HepG2 (cell line): ENCODE measurements at regions not wholly inside any gene's neighbourhood (a gene's known extent, or its start where the extent isn't known, plus 50 kb on each side); places are given as distances from the start of the nearest gene placed in this dataset.

Experiments
- ATAC-seq: fragments of 200-7000 bp; cut with Tn5 transposase; 3 replicates; pipeline ENCODE4 v1.9.1; 2020; ENCODE audit warnings: mild to moderate bottlenecking, moderate library complexity
- BruUV-seq: library from RNA; stranded (reverse); fragments of 400-500 nt; replicated peaks from 2 replicates; lab custom pipeline; 2021; lab: Mats Ljungman, UMichigan
- CTCF ChIA-PET: fragments of 300-600 bp; formaldehyde crosslinking; extraction: SDS; loops from one replicate; lab custom pipeline; 2021; ENCODE audit warnings: low total read pairs, inconsistent platforms, low intra/inter-chr PET ratio; lab: Yijun Ruan, JAX
- POLR2A ChIA-PET: fragments of 350-600 bp; sonication (Branson Sonifier 250); formaldehyde crosslinking; loops from one replicate; lab custom pipeline; 2020; ENCODE audit warnings: antibody characterized with exemption, inconsistent platforms; lab: Yijun Ruan, JAX
- DNase-seq: peaks from one replicate; pipeline ENCODE4 v3.0.0-alpha.2; 2015; ENCODE audit warnings: low spot score
- FAIRE-seq: peaks from 3 replicates; lab custom pipeline; 2011; peaks lifted over from hg19 to GRCh38; lab: Jason Lieb, UNC
- H2AFZ ChIP-seq: one replicate; pipeline ENCODE4 v1.6.1; 2011; ENCODE audit warnings: low read length, inconsistent platforms
- H3K27ac ChIP-seq: fragments of 300-600 bp; 3 replicates; pipeline ENCODE4 v1.8.0; 2011; ENCODE audit warnings: mixed run types, mild to moderate bottlenecking, mixed read lengths, low read length, inconsistent platforms; ENCODE audit not compliant: insufficient read depth; ENCODE audit errors: extremely low read length
- H3K27me3 ChIP-seq, 2 experiments: fragments of 200-600 bp in 1 of 2; 2 replicates in 1 of 2; 3 replicates in 1 of 2; pipeline versions ENCODE4 v1.6.0 to v1.8.0; 2011; ENCODE audit warnings: low read length in 2 of 2, mild to moderate bottlenecking in 2 of 2, moderate library complexity in 2 of 2, inconsistent platforms in 1 of 2; ENCODE audit not compliant: insufficient read depth in 2 of 2, control insufficient read depth in 1 of 2
- H3K36me3 ChIP-seq, 2 experiments: fragments of 200-600 bp in 1 of 2; replicated peaks in 1 of 2; 2 replicates in 1 of 2; 3 replicates in 1 of 2; pipeline versions ENCODE4 v1.5.1 to v1.8.0; 2011; ENCODE audit warnings: low read length in 2 of 2, inconsistent platforms in 1 of 2; ENCODE audit not compliant: insufficient read depth in 2 of 2, control insufficient read depth in 1 of 2
- H3K4me1 ChIP-seq: 2 replicates; pipeline ENCODE4 v1.5.1; 2012; ENCODE audit warnings: low read length, inconsistent platforms; ENCODE audit not compliant: insufficient read depth
- H3K4me2 ChIP-seq: 2 replicates; pipeline ENCODE4 v1.6.0; 2011; ENCODE audit warnings: low read depth, low read length, inconsistent platforms
- H3K4me3 ChIP-seq, 3 experiments: fragments of 200-600 bp in 1 of 3; sonication (generic), shearing (Covaris generic) in 1 of 3; replicated peaks in 1 of 3; 2 replicates each; pipeline ENCODE4 v1.5.1; 2011 to 2016; ENCODE audit warnings: low read length in 3 of 3, inconsistent platforms in 2 of 3, low read depth in 2 of 3, mild to moderate bottlenecking in 2 of 3, control low read depth in 1 of 3, mixed read lengths in 1 of 3; ENCODE audit not compliant: insufficient read depth in 1 of 3
- H3K79me2 ChIP-seq: one replicate; pipeline ENCODE4 v1.6.1; 2011; ENCODE audit warnings: low read length, inconsistent platforms; ENCODE audit not compliant: insufficient read depth
- H3K9ac ChIP-seq: 2 replicates; pipeline ENCODE4 v1.6.0; 2011; ENCODE audit warnings: mild to moderate bottlenecking, low read depth, low read length, inconsistent platforms; ENCODE audit not compliant: insufficient read depth
- H3K9me3 ChIP-seq: 2 replicates; pipeline ENCODE4 v1.5.1; 2012; ENCODE audit warnings: mild to moderate bottlenecking, low read length
- H4K20me1 ChIP-seq: 2 replicates; pipeline ENCODE4 v1.6.0; 2011; ENCODE audit warnings: inconsistent platforms, mild to moderate bottlenecking, low read length, moderate library complexity; ENCODE audit not compliant: insufficient read depth
- HDAC2 ChIP-seq: sonication (generic); formaldehyde crosslinking; IDR thresholded peaks from 2 replicates; pipeline ENCODE4 v1.4.0; 2020; ENCODE audit warnings: missing genetic modification reagents
- IRX3 ChIP-seq: sonication (generic); formaldehyde crosslinking; IDR thresholded peaks from 2 replicates; pipeline ENCODE4 v1.8.1; 2023; ENCODE audit warnings: mild to moderate bottlenecking, low read depth, missing genetic modification reagents, borderline replicate concordance
- SIN3A ChIP-seq: IDR thresholded peaks from 2 replicates; pipeline ENCODE4 v1.6.1; 2011; ENCODE audit warnings: low read depth, mild to moderate bottlenecking, control low read depth, low read length, borderline replicate concordance
- STAT5B ChIP-seq: sonication (generic); formaldehyde crosslinking; IDR thresholded peaks from 2 replicates; pipeline ENCODE4 v1.4.0; 2020; ENCODE audit warnings: missing genetic modification reagents
- ZSCAN22 ChIP-seq: sonication (generic); formaldehyde crosslinking; IDR thresholded peaks from 2 replicates; pipeline ENCODE4 v1.4.0; 2020; ENCODE audit warnings: mild to moderate bottlenecking, missing genetic modification reagents
- WGBS: methylation state at CpG from one replicate; pipeline ENCODE4 v1.1.6; 2017; ENCODE audit warnings: low lambda C conversion rate; 5-methylcytosine and 5-hydroxymethylcytosine counted together
- in situ Hi-C: cut with HindIII; loops from 2 replicates; pipeline ENCODE4 v1.10.0; 2017; ENCODE audit warnings: low pct_unique_long_range_greater_than_20kb; ENCODE audit not compliant: extremely low pct_ligation_motif_present
- intact Hi-C: fragments of 100-400 bp; cut with micrococcal nuclease; formaldehyde crosslinking; loops from one replicate; pipeline ENCODE4 v1.10.0; 2022; ENCODE audit not compliant: unreplicated experiment
- TF ChIP-seq, protein P1 (sequence below): sonication (generic); formaldehyde crosslinking; IDR thresholded peaks from 2 replicates; pipeline ENCODE4 v1.4.0; 2020; ENCODE audit warnings: missing genetic modification reagents, mild to moderate bottlenecking, borderline replicate concordance

DNA sequence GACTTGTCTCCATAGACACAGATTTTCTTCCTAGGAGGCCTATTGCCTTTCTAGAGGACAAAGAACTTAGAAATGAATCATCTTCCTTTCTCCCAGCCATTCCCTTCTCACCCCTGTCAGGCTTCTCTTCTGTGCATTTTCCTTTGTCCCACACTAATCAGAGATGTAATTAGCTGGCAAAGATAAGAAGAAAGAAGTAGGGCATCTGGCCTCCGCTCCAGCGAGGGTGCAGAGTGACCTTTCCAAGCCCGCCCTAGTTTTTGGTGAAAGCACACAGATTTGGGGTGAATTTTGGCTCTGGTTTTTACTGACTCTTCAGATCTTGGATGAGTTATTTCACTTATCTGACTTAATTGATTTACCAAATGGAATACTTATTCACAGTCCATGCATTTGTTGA is 626.5 kb downstream of the ZEB2 start:
- H3K79me2 ChIP-seq = no peaks in the 10 kb centered on the region
- H3K36me3 ChIP-seq = no peaks in the 10 kb centered on the region
- H3K9ac ChIP-seq = no peak overlapping the region
- no peaks in the 10 kb centered on the region; the same call in 1 of the 2 replicates for H3K4me1 ChIP-seq
- no peak overlapping the region for H2AFZ ChIP-seq
- no peaks in the 10 kb centered on the region for H4K20me1 ChIP-seq
- 26% methylated on average over 3 of the region's 3 CpGs for WGBS
- in situ Hi-C loops = no loop called here
- TF ChIP-seq SIN3A (no peak), HDAC2 (CRISPR knock-in tag) (no peak), IRX3 (CRISPR knock-in tag) (no peak), ZSCAN22 (CRISPR knock-in tag) (no peak)
- FAIRE-seq = no peak
- no TSS peak for BruUV-seq
- intact Hi-C loops = no loop called here
- DNase-seq = no peak
- H3K4me3 ChIP-seq = no peak overlapping the region
- peaks cover 0 to 12% of the 10 kb centered on the region in 2 experiments; a peak in 2 of 5 replicates for H3K27me3 ChIP-seq
- CTCF ChIA-PET = no interaction called here
- H3K4me2 ChIP-seq = no peak overlapping the region
- ATAC-seq = no peak
- POLR2A ChIA-PET = no interaction called here
- H3K9me3 ChIP-seq = no peaks in the 10 kb centered on the region
- H3K27ac ChIP-seq = no peak overlapping the region

DNA sequence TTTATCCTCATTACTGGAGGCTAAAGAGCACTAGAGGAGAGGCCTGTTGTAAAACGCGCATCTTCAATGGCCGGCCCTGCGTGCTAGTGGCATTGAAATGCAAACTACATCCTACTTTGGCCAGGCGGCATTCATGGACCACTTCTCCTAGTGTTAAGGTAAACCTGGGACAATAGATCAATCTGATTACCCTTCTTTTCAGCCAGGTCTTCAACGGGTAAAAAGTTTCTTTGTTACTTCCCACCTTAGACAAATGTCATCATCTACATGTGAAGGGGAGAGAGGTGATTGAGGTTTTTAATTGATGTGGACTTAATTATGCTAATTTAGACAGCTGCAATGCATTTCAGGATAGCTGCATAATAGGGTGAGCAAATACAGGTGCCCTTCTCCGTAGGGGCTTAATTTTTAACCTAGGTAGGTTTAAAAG is 628.0 kb downstream of the ZEB2 start:
- no peaks in the 10 kb centered on the region for H4K20me1 ChIP-seq
- H3K4me3 ChIP-seq = no peak overlapping the region
- 2% methylated on average over 7 of the region's 7 CpGs for WGBS
- BruUV-seq = no TSS peak
- no peak for ATAC-seq
- H3K9me3 ChIP-seq = no peaks in the 10 kb centered on the region
- H3K79me2 ChIP-seq = no peaks in the 10 kb centered on the region
- ChIA-PET CTCF (no interaction called here), POLR2A (no interaction called here)
- no peak for DNase-seq
- H3K27ac ChIP-seq = no peak overlapping the region
- in situ Hi-C loops = no loop called here
- H3K4me2 ChIP-seq = no peak overlapping the region
- TF ChIP-seq STAT5B (CRISPR knock-in tag) = no peak
- TF ChIP-seq, protein P1, sequence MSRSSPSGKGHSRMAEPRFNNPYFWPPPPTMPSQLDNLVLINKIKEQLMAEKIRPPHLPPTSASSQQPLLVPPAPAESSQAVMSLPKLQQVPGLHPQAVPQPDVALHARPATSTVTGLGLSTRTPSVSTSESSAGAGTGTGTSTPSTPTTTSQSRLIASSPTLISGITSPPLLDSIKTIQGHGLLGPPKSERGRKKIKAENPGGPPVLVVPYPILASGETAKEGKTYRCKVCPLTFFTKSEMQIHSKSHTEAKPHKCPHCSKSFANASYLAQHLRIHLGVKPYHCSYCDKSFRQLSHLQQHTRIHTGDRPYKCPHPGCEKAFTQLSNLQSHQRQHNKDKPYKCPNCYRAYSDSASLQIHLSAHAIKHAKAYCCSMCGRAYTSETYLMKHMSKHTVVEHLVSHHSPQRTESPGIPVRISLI (CRISPR knock-in tag) = no peak
- no peaks in the 10 kb centered on the region for H3K36me3 ChIP-seq
- no peak for FAIRE-seq
- no peak overlapping the region for H2AFZ ChIP-seq
- H3K27me3 ChIP-seq = peaks cover 0 to 12% of the 10 kb centered on the region in 2 experiments; a peak in 2 of 5 replicates
- no peaks in the 10 kb centered on the region; the same call in 1 of the 2 replicates for H3K4me1 ChIP-seq
- no peak overlapping the region for H3K9ac ChIP-seq
- intact Hi-C loops = no loop called here
